Glomerular endothelial cell (primary cell): ENCODE measurements at regions not wholly inside any gene's neighbourhood (a gene's known extent, or its start where the extent isn't known, plus 50 kb on each side); places are given as distances from the start of the nearest gene placed in this dataset.
"Not testable (repeated sequence)": the region's sequence is repeated elsewhere in the genome, so short reads cannot be mapped to it uniquely, and the experiment has no call there.

ENCODE experiments used
- DNase-seq: peaks from one replicate; pipeline ENCODE4 v3.0.0-alpha.2; 2011; ENCODE audit warnings: low read depth, low spot score; ENCODE audit errors: extremely low read depth

GRCh38 chr9:42325142-42325541 is 141.7 kb downstream of the SPATA31A6 start:
- DNase-seq: not testable (repeated sequence)

- DNase-seq: not testable (repeated sequence)
These were observed 142.1 kb downstream of the SPATA31A6 start for GRCh38 chr9:42325561-42325960.

GRCh38 chr9:42326482-42326881 is 143.0 kb downstream of the SPATA31A6 start:
- not testable (repeated sequence) for DNase-seq

GRCh38 chr9:42335342-42335741 is 151.9 kb downstream of the SPATA31A6 start:
- not testable (repeated sequence) for DNase-seq

- not testable (repeated sequence) for DNase-seq
These were observed 152.7 kb downstream of the SPATA31A6 start for GRCh38 chr9:42335984-42336657.

- not testable (repeated sequence) for DNase-seq
These were observed 154.8 kb downstream of the SPATA31A6 start for GRCh38 chr9:42338275-42338674.

GRCh38 chr9:42339671-42340434 is 156.4 kb downstream of the SPATA31A6 start:
- DNase-seq: not testable (repeated sequence)

GRCh38 chr9:42340435-42340723 is 156.9 kb downstream of the SPATA31A6 start:
- DNase-seq: not testable (repeated sequence)

GRCh38 chr9:42341860-42342259 is 158.4 kb downstream of the SPATA31A6 start:
- not testable (repeated sequence) for DNase-seq

- DNase-seq: not testable (repeated sequence)
These were observed 158.8 kb downstream of the SPATA31A6 start for GRCh38 chr9:42342297-42342696.

- not testable (repeated sequence) for DNase-seq
These were observed 161.0 kb downstream of the SPATA31A6 start for GRCh38 chr9:42344508-42344907.

- not testable (repeated sequence) for DNase-seq
These were observed 163.5 kb downstream of the SPATA31A6 start for GRCh38 chr9:42346916-42347315.

- not testable (repeated sequence) for DNase-seq
These were observed 165.7 kb downstream of the SPATA31A6 start for GRCh38 chr9:42349181-42349580.

- DNase-seq: not testable (repeated sequence)
These were observed 167.0 kb downstream of the SPATA31A6 start for GRCh38 chr9:42350412-42350811.

GRCh38 chr9:42357604-42358373 is 174.3 kb downstream of the SPATA31A6 start:
- not testable (repeated sequence) for DNase-seq

- not testable (repeated sequence) for DNase-seq
These were observed 175.3 kb downstream of the SPATA31A6 start for GRCh38 chr9:42358626-42359247.

- DNase-seq: not testable (repeated sequence)
These were observed 181.2 kb downstream of the SPATA31A6 start for GRCh38 chr9:42364410-42365243.

GRCh38 chr9:42365244-42365945 is 181.9 kb downstream of the SPATA31A6 start:
- DNase-seq: not testable (repeated sequence)

- DNase-seq: not testable (repeated sequence)
These were observed 184.9 kb downstream of the SPATA31A6 start for GRCh38 chr9:42368279-42368881.
